Activated CD4-positive, alpha-beta T cell treated with anti-CD3 and anti-CD28 coated beads, Interleukin-2, amount 50 U/mL, for 24 hours (primary cell): ENCODE measurements at regions not wholly inside any gene's neighbourhood (a gene's known extent, or its start where the extent isn't known, plus 50 kb on each side); places are given as distances from the start of the nearest gene placed in this dataset.
"Not testable (repeated sequence)": the region's sequence is repeated elsewhere in the genome, so short reads cannot be mapped to it uniquely, and the experiment has no call there.

Experiments used
- DNase-seq, 2 donors: peaks; one replicate each; pipeline ENCODE4 v3.0.0-alpha.2; 2020; ENCODE audit warnings: low read depth in 1 of 2, low spot score in 1 of 2

DNA sequence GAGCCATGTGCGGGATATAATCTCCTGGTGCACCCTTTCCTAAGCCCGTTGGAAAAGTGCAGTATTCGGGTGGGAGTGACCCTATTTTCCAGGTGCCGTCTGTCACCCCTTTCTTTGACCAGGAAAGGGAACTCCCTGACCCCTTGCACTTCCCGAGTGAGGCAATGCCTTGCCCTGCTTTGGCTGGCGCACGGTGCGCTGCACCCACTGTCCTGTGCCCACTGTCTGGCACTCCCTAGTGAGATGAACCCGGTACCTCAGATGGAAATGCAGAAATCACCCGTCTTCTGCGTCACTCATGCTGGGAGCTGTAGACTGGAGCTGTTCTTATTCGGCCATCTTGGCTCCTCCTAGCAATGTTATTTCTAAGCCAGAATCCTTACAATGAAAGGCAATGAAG, 121.1 kb downstream of the TAF11L14 start:
- not testable (repeated sequence) for DNase-seq

DNA sequence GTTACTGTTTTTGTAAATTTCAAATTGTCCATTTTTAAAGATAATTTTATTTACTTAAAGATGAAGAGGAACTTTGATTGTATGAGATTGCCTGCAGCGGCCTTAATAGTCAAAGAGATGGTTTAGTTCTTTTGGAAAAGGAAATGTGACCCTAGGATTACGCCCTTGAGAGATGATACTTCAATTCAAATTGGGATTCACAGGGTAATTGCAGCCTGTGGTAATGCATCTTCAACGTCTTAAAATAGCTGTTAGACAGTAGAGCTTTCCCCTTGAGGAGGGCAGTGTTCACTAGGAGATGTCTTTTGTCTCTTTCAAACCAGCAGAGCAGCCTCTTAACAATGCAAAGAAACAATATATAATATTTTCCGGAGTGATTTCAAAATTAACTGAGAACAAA, 127.1 kb downstream of the TAF11L14 start:
- DNase-seq = no peak

DNA sequence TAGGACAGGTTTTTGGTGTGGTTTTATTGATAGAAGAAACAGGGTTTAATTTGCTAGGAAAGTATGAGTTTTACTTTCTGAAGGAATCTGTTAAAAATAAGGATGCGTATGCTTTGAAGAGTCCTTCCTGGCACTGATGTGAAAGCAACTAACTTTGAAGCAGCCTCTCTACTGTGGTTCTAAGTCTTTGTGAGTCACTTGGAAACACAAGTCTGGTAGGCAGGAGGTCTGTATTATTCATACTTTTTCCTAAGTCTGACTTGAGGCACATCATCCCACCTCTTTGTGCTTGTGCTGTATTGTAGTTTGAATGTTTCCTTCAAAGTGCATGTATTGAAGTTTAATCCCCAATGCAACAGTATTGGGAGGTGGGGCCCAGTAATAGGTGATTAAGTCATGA, 129.0 kb downstream of the TAF11L14 start:
- DNase-seq = no peak

DNA sequence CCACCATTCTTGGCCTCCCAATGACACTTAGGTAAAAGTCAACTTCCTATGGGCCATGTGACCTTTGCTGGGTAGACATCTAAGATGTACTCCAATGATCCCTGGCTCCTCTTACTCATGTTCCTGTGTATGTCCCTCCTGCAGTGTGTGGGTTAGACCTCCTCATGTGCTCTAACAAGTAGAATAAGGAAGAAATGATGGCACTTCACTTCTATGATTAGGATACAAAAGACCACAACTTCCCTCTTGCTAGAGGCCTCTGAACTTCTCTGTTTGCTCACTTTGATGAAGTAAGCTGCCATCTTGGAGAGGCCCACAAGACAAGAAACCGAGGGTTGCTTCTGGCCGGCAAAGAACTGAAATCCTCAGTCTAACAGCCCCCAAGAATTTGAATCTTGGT, 131.8 kb downstream of the TAF11L14 start:
- DNase-seq = no peak

DNA sequence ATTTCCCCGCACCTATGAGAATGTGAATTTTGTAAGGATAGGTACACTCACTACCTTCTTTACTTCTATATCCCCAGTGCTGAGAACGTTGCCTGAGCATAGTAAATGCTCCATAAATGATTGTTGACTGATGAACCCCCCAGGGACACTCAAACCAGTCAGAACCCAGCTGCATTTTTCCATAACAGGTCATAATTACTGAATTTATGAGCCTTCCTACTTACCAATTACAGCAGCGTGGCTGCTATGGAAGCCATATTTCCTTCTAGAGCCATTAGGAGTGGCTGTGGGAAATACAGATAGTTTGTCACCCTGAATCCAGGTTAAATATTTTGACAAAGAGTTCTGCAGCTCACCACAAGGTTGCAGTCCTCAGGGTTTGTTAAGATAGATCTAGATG, 135.0 kb downstream of the TAF11L14 start:
- no peak for DNase-seq

DNA sequence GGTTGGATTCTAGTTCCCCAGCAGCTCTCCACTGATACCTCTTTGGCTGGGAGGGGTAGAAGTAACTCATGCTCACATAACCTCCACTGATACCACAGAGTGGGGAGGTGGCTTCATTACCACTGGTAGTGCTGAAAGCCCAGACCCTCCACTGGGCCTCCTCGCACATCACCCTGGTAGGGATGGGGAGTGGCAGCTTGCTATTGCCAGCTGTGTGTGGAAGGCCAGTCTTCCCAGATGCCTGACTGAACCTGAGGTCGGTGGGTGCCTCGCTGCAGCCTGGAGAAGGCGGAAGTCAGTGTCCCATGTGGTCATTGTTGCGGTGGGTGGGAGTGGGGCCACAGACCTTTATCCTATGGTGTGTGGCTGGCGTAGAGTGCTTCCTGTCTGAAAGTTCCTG, 138.0 kb downstream of the TAF11L14 start:
- no peak for DNase-seq

DNA sequence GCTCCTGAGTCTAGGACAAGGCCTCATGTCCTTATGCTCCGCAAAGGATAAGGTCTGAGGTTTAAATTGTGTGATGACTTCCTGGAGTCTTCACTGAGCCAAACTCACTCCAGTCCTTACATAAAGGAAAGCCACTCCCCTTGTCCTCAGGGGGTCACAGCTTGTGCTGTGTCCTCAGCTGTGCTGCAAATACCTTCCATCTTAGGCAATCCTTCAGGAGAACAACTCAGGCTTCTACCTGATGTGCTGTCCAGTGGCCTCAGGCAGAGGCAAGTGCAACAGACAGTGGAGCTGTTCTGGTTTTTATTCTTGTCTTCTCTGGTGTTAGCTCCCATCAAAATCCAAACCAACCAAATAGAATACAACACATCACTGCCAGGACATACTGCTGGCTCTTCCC, 151.5 kb downstream of the TAF11L14 start:
- no peak for DNase-seq

DNA sequence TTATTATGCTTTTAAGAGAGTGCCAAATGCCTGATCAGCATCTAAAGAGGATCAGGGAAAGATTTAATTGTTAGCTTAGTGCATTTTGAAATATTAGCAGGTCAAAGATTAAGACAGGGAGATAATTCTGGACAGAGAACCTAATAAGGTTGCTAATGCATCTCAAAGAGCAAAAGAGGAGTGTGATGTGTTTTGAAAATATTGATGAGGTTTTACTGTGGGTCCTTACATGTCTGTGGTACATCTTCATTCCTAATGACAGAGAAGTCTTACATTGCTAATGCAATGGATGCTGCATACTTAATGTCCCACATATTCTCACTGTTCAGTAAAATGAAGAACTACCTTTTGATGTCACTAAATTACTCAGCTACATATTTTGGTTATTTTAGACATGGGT, 154.1 kb downstream of the TAF11L14 start:
- DNase-seq = no peak

DNA sequence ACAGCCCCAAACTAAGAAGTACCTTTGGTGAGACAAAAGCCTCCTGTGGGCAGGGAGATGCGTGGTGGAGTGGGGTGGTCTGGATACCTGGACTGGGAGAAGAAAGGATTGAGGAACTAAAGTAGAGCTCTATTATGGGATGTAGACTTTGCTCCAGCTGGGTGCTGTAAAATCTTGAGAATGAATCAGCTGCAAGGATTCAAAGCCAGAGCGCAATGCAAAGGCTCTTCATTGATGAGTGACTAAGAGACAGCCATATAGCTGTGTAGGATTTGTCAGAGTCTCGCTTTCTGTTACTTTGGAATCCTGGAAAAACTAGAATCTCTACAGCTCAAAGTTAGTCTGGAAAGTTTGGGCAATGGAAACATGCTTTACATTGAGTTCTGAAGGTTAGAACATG, 159.9 kb downstream of the TAF11L14 start:
- DNase-seq = no peak

DNA sequence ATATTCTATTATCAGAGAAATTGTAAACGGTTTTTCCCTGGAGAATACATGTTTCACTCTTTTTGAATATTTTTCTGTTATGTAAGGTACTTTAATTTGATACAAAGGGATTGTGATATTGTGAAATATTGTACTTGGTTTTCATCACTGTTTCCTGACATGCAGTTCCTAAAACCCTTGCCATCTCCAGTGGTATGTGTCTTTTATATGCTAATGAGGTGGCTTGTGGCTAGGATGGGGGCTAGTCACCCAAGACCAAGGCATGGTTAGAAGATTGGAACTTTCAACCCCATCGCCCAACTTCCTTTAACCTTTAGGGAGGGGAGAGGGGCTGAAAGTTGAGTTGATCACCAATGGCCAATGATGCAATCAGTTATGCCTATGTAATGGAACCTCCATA, 160.6 kb downstream of the TAF11L14 start:
- no peak for DNase-seq

DNA sequence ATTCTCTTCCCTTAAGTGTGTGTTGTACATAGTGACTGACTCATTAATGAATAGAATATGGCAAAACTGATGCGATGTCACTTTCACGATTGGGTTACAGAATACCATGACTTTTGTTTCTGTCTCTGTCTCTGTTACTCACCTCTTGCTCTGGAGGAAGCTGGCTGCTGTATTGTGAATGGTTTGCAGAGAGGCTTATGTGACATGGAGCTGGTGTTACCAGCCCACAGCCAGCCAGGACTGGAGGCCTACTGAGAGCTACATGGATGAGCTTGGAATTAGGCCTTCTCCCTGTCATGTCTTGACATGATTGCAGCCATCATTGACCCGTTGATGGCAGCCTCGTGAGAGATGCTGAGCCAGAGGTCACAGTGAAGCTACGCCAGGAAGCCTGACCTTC, 161.9 kb downstream of the TAF11L14 start:
- no peak for DNase-seq

DNA sequence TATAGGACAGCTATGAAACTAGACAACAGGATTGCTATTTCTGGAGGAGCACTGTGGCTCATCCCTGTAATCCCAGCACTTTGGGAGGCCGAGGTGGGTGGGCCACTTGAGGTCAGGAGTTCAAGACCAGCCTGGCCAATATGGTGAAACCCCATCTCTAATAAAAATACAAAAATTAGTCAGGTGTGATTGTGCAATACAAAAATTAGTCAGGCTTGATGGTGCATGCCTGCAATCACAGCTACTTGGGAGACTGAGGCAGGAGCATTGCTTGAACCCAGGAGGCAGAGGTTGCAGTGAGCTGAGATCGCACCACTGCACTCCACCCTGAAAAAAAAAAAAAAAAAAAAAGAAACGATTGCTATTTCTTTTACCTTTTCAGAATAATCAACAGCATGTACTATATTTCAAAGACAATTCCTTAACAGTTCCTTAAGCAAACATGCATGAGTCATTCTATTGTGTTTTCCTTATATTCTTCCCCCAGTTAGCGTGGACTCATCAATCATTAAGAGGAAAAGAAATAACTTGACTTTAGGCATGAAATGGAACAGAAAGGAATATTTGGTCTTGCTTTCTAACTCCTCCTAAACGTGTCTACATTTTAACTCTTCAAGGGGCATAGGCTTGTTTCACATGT, 162.6 kb downstream of the TAF11L14 start:
- no peak for DNase-seq

DNA sequence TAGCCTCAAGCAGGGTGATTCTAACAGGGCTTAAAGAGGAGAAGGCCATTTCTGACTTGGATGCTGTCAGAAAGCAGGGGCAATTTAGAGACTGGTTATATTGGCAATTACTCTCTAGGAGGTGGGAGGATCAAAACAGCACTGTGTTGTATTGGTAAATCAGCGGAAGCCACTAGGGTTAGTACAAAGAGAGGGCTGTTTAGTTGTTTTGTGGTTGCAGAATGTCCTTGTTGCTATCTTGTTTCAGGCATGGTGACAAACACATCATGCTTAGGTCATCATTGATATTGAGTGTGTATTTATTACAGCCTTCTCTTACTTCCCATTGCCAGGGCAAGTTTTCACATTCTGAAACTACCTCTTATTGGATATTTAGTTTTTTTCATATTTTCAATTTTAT, 165.3 kb downstream of the TAF11L14 start:
- DNase-seq = no peak

DNA sequence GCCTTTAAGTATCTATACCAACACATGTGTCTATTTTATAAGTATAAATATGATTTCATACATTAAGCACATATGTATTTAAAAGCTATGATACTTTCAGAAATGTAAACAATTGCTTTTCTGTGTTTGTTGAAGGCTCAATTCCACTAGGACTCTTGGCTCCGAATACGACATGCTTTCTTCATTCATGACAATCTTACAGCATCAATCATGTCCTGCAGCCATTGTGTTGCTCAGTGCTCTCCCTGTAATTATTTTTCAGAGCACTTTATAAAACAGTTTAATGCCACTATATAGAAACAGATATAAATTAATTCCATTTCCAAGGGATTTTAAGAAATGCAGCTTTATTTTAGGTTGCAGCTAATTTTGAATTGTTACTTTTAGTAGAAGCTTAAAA, 167.3 kb downstream of the TAF11L14 start:
- no peak for DNase-seq

DNA sequence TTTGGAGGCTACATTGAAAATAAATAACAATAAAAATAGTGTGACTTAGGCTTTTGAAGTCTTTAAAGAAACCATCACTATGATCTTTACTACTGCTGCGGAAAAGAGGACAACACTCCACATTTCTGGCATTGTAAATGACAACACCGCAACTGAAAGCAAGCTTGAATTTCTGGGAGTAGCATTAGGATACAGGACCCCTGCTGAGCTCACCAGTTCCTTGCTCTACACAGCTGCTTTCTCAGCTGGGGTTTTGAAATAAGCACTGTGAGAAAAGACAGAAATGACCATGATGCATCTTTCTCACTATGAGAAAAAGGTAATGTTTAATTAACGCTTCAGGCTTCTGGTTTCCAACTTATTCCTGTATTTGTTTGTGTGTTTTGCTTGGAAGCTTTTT, 168.0 kb downstream of the TAF11L14 start:
- DNase-seq = no peak

DNA sequence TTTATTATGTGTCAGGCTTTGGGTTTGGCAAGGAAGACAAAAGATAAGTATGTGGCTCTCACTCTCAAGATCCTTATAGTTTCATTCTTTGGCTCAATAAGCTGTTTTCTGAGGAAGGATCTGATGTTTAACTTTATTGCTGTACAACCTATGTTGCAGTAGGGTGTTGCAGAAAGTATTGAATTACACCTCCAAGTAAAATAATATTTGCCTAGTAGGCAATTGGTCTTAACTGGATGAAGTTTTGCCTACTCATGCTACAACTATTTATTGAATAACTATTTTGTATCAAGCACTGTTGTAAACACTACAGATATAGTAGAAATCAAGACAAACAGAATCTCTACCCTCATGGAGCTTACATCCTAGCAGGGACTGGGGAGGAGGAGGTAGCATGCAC, 169.7 kb downstream of the TAF11L14 start:
- no peak for DNase-seq

DNA sequence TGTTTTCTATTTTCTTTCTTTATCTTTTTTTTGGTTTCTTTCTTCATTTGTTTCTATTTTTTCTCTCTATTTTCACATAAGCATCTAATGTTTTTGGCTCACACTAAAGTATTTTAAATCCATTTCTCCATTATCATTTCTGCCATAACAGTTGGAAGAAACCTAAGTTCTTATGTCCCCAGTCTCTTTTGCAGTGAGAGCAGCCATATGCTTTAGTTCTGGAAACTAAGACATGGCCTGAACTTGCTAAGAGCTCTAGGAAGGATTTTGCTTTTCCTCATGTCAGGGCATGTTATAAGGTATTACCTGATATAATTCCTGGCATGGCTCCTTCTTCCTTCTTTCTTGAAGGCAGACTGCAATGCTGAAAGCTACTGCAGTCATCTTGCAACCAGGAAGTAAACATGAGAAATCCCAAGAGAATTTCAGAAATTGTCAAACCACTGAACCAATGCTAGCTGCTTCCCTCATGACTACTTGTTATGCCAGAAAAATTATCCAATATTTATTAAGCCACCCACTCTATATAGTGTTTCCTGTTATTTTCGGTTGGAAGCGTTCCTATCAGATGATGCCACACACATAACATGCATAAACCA, 171.1 kb downstream of the TAF11L14 start:
- DNase-seq = no peak

DNA sequence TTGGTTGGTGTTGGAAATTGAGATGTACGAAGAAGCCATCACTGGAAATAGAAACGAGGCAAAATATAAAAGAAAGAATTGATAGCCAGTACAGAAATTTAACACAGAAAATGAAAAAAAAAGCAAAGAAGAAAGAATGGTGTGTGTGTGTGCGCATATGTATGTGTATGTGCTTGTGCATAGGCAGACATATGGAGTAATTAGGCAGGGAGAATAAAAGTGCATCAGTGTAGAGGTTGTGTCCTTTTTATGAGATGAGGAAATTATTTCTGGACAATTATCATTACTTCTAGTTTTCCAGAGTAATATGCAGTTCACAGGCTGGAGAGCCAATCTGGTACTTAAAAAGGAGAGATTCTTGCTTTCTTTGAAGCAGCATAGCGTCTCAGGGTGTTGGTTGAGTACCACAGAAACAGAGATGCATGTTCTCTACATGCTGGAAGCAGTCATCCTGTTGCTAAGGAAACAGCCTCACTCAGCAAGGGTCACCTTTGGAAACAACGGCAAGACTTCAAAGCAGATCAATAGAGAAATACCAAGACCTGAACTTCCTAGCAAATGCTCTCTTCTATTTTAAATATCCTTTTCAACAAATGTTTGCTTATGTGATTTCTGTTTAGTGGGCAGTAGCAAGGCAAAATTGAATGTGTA, 172.7 kb downstream of the TAF11L14 start:
- no peak for DNase-seq

DNA sequence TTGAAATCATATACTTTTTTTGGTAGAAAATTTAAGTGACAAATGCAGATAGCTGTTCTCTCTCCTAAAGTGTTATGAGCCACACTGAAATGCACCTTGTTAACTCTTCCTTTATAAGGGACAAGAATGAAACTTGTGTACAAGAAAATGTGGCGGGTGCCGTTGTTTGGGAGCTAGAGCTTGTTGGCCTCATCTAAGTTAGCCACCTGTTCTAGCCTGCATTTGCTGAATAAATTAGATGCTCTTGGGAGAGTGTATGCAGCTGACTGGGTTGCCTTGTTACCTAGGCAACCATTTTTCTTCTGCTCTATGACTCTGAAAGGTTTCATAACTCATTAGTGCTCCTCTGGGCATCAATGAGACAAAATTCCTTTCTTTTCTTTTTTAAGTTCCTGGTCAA, 174.3 kb downstream of the TAF11L14 start:
- no peak for DNase-seq

DNA sequence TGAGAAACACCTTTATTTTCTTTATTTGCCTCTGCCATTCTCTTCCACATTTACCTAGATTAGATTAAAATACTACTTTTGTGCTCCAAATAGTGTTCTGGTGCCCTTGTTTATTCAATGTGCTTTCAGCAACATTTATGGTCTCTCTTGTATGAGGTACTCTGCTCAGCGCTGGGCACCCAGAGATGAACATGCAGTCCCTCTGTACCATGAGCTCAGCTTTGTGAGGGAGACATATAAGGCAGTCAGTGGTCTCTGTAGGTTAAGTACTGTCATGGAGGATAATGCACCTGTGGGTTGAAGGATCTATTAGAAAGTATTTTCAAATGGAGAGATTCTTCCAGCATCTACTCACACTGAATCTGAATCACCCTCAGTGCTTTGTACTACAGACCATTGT, 176.5 kb downstream of the TAF11L14 start:
- DNase-seq = no peak

DNA sequence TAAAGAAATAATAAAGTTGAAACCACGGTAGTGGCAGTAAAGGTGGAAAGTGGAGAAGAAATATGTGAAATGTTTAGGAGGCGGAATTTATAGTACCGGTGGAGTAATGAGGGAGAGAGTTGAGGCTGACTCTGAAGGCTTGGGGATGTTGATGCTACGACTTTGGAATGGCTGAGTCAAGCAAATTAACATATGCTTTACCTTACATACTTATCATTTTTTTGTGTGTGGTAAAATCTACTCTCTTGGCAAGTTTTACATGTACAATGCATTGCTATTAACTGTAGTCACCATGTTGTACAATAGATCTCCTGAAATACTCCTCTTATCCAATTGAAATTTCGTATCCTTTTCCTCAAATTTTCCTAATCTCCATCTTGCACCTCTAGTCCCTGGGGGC, 179.0 kb downstream of the TAF11L14 start:
- DNase-seq = no peak

DNA sequence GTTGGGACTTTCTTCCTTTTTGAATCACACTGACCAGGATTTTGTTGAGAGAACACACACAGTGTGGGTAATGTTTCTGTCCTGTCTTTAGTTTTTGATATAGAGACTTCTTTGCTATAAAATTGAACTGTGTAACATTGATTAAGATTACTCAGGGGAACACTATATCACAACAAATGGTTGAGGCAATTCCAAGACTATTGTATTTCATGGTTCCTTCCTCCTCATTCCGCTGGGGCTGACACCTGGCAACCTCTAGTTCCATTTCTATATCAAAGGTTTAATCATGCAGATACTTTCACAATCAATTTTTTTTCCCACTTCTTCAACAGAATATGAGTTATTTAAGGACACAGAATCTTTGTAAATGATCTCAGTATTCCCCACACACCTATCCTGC, 182.2 kb downstream of the TAF11L14 start:
- DNase-seq = no peak

DNA sequence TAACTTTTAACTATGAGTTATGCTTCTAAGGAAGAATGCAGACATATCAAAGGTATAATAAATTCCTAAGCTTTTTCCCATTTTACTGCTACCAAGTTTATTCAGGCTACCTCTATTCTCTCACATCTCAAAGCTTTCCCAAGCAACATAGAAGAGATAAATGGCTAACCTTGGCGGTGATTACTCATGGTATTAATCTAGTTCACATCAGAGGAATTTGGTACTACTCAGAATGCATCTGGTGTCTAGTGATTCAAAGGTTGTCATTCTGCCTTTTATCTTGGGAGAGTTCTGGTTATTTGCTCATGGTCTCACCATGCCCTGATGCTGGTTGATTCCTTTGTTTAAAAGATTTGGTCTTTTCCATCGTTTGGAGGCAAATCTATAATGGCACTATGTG, 182.7 kb downstream of the TAF11L14 start:
- DNase-seq = no peak
